ENCODE measurements at regions not wholly inside any gene's neighbourhood (a gene's known extent, or its start where the extent isn't known, plus 50 kb on each side); places are given as distances from the start of the nearest gene placed in this dataset.

GRCh38 chr17:34841467-34841866 lies 119.8 kb downstream of the CCT6B start:
- no peak overlapping the region for H3K4me3 ChIP-seq (ENCODE audit: low read depth, low read length)
- H4K91ac ChIP-seq (ENCODE audit: low read depth, low read length), result no peak overlapping the region
- no peaks in the 10 kb centered on the region for H3K79me1 ChIP-seq (ENCODE audit: low read length)
- H3K23ac ChIP-seq (ENCODE audit: low read length), result no peak overlapping the region
- H3K36me3 ChIP-seq (ENCODE audit: control insufficient read depth in 1 of 2, insufficient read depth in 2 of 2, low read length in 2 of 2), result no peaks in the 10 kb centered on the region
- no peak overlapping the region for H2BK12ac ChIP-seq (ENCODE audit: low read length)
- H2BK120ac ChIP-seq (ENCODE audit: insufficient read depth, low read length, poor library complexity), result no peak overlapping the region
- no peak for DNase-seq
- H3K9me3 ChIP-seq (ENCODE audit: insufficient read depth, low read depth, low read length), result peaks cover 5% of the 10 kb centered on the region
- no peaks in the 10 kb centered on the region for H3K4me1 ChIP-seq (ENCODE audit: control insufficient read depth in 1 of 2, insufficient read depth in 2 of 2, low read length in 2 of 2)
- no peaks in the 10 kb centered on the region for H3K27me3 ChIP-seq (ENCODE audit: insufficient read depth, low read length)
- H4K12ac ChIP-seq (ENCODE audit: low read depth, low read length), result no peak overlapping the region
- H2AK5ac ChIP-seq (ENCODE audit: low read length), result no peak overlapping the region
- H3K9ac ChIP-seq (ENCODE audit: low read length), result no peak overlapping the region
- no peak overlapping the region for H4K8ac ChIP-seq (ENCODE audit: low read depth, low read length)
- no CpG with 5 or more reads among the region's 1 CpG for WGBS (ENCODE audit: extremely low coverage, insufficient coverage, insufficient read length)
- no peak overlapping the region for H3K14ac ChIP-seq (ENCODE audit: low read length)
- no peaks in the 10 kb centered on the region for H3K79me2 ChIP-seq (ENCODE audit: control insufficient read depth, insufficient read depth, low read length, poor library complexity)
- no peak overlapping the region for H3K4ac ChIP-seq (ENCODE audit: low read depth, low read length)
- no peak overlapping the region for H2BK5ac ChIP-seq (ENCODE audit: low read depth, low read length, poor library complexity)
- H3K4me2 ChIP-seq (ENCODE audit: low read length), result no peak overlapping the region
- no peak overlapping the region for H2AFZ ChIP-seq (ENCODE audit: insufficient read depth, low read length, poor library complexity)
- no peak overlapping the region for H3K18ac ChIP-seq (ENCODE audit: low read length)
- no peak overlapping the region for H3K27ac ChIP-seq (ENCODE audit: low read depth, low read length)

GRCh38 chr17:34840750-34841149 lies 120.5 kb downstream of the CCT6B start:
- no peaks in the 10 kb centered on the region for H3K4me1 ChIP-seq (ENCODE audit: control insufficient read depth in 1 of 2, insufficient read depth in 2 of 2, low read length in 2 of 2)
- no peak overlapping the region for H4K91ac ChIP-seq (ENCODE audit: low read depth, low read length)
- H3K27ac ChIP-seq (ENCODE audit: low read depth, low read length), result no peak overlapping the region
- no peak overlapping the region for H3K4me3 ChIP-seq (ENCODE audit: low read depth, low read length)
- H3K9me3 ChIP-seq (ENCODE audit: insufficient read depth, low read depth, low read length), result peaks cover 5% of the 10 kb centered on the region
- no peak overlapping the region for H3K4ac ChIP-seq (ENCODE audit: low read depth, low read length)
- H3K4me2 ChIP-seq (ENCODE audit: low read length), result no peak overlapping the region
- no peaks in the 10 kb centered on the region for H3K27me3 ChIP-seq (ENCODE audit: insufficient read depth, low read length)
- H2BK120ac ChIP-seq (ENCODE audit: insufficient read depth, low read length, poor library complexity), result no peak overlapping the region
- no peaks in the 10 kb centered on the region for H3K79me2 ChIP-seq (ENCODE audit: control insufficient read depth, insufficient read depth, low read length, poor library complexity)
- no peaks in the 10 kb centered on the region for H3K36me3 ChIP-seq (ENCODE audit: control insufficient read depth in 1 of 2, insufficient read depth in 2 of 2, low read length in 2 of 2)
- WGBS (ENCODE audit: extremely low coverage, insufficient coverage, insufficient read length), result no CpG with 5 or more reads among the region's 4 CpGs
- H3K23ac ChIP-seq (ENCODE audit: low read length), result no peak overlapping the region
- no peak overlapping the region for H3K14ac ChIP-seq (ENCODE audit: low read length)
- H2AK5ac ChIP-seq (ENCODE audit: low read length), result no peak overlapping the region
- H4K12ac ChIP-seq (ENCODE audit: low read depth, low read length), result no peak overlapping the region
- no peak overlapping the region for H3K9ac ChIP-seq (ENCODE audit: low read length)
- H4K8ac ChIP-seq (ENCODE audit: low read depth, low read length), result no peak overlapping the region
- H2BK12ac ChIP-seq (ENCODE audit: low read length), result no peak overlapping the region
- DNase-seq, result no peak
- H2BK5ac ChIP-seq (ENCODE audit: low read depth, low read length, poor library complexity), result no peak overlapping the region
- H3K18ac ChIP-seq (ENCODE audit: low read length), result no peak overlapping the region
- no peak overlapping the region for H2AFZ ChIP-seq (ENCODE audit: insufficient read depth, low read length, poor library complexity)
- H3K79me1 ChIP-seq (ENCODE audit: low read length), result no peaks in the 10 kb centered on the region

- no peak overlapping the region for H3K18ac ChIP-seq (ENCODE audit: low read length)
- no peak overlapping the region for H2AK5ac ChIP-seq (ENCODE audit: low read length)
- H3K23ac ChIP-seq (ENCODE audit: low read length), result no peak overlapping the region
- no peak overlapping the region for H2BK120ac ChIP-seq (ENCODE audit: insufficient read depth, low read length, poor library complexity)
- no peak for DNase-seq
- H2BK5ac ChIP-seq (ENCODE audit: low read depth, low read length, poor library complexity), result no peak overlapping the region
- H3K36me3 ChIP-seq (ENCODE audit: control insufficient read depth in 1 of 2, insufficient read depth in 2 of 2, low read length in 2 of 2), result no peaks in the 10 kb centered on the region
- H3K4me3 ChIP-seq (ENCODE audit: low read depth, low read length), result no peak overlapping the region
- H3K79me1 ChIP-seq (ENCODE audit: low read length), result no peaks in the 10 kb centered on the region
- H3K79me2 ChIP-seq (ENCODE audit: control insufficient read depth, insufficient read depth, low read length, poor library complexity), result no peaks in the 10 kb centered on the region
- H3K27ac ChIP-seq (ENCODE audit: low read depth, low read length), result no peak overlapping the region
- no peak overlapping the region for H3K4ac ChIP-seq (ENCODE audit: low read depth, low read length)
- no peak overlapping the region for H4K8ac ChIP-seq (ENCODE audit: low read depth, low read length)
- H3K4me2 ChIP-seq (ENCODE audit: low read length), result no peak overlapping the region
- no peak overlapping the region for H2BK12ac ChIP-seq (ENCODE audit: low read length)
- H3K14ac ChIP-seq (ENCODE audit: low read length), result no peak overlapping the region
- WGBS (ENCODE audit: extremely low coverage, insufficient coverage, insufficient read length), result no CpG with 5 or more reads among the region's 14 CpGs
- peaks cover 4% of the 10 kb centered on the region for H3K9me3 ChIP-seq (ENCODE audit: insufficient read depth, low read depth, low read length)
- H4K91ac ChIP-seq (ENCODE audit: low read depth, low read length), result no peak overlapping the region
- no peak overlapping the region for H3K9ac ChIP-seq (ENCODE audit: low read length)
- no peaks in the 10 kb centered on the region for H3K4me1 ChIP-seq (ENCODE audit: control insufficient read depth in 1 of 2, insufficient read depth in 2 of 2, low read length in 2 of 2)
- no peaks in the 10 kb centered on the region for H3K27me3 ChIP-seq (ENCODE audit: insufficient read depth, low read length)
- no peak overlapping the region for H2AFZ ChIP-seq (ENCODE audit: insufficient read depth, low read length, poor library complexity)
- no peak overlapping the region for H4K12ac ChIP-seq (ENCODE audit: low read depth, low read length)
These were observed 123.3 kb downstream of the CCT6B start for GRCh38 chr17:34837876-34838478.

GRCh38 chr17:34832376-34832775 lies 128.9 kb downstream of the CCT6B start:
- Histone ChIP-seq H3K18ac (ENCODE audit: low read length) (no peak overlapping the region), H2BK12ac (ENCODE audit: low read length) (no peak overlapping the region), H3K23ac (ENCODE audit: low read length) (no peak overlapping the region), H4K8ac (ENCODE audit: low read depth, low read length) (no peak overlapping the region), H2AFZ (ENCODE audit: insufficient read depth, low read length, poor library complexity) (no peak overlapping the region), H3K9me3 (ENCODE audit: insufficient read depth, low read depth, low read length) (peaks cover 1% of the 10 kb centered on the region), H4K12ac (ENCODE audit: low read depth, low read length) (no peak overlapping the region), H3K4me1 (ENCODE audit: control insufficient read depth in 1 of 2, insufficient read depth in 2 of 2, low read length in 2 of 2) (no peaks in the 10 kb centered on the region), H3K79me2 (ENCODE audit: control insufficient read depth, insufficient read depth, low read length, poor library complexity) (no peaks in the 10 kb centered on the region), H3K9ac (ENCODE audit: low read length) (no peak overlapping the region), H3K36me3 (ENCODE audit: control insufficient read depth in 1 of 2, insufficient read depth in 2 of 2, low read length in 2 of 2) (no peaks in the 10 kb centered on the region), H3K14ac (ENCODE audit: low read length) (no peak overlapping the region), H3K4me3 (ENCODE audit: low read depth, low read length) (no peak overlapping the region), H3K4ac (ENCODE audit: low read depth, low read length) (no peak overlapping the region), H4K91ac (ENCODE audit: low read depth, low read length) (no peak overlapping the region), H2AK5ac (ENCODE audit: low read length) (no peak overlapping the region), H3K27ac (ENCODE audit: low read depth, low read length) (no peak overlapping the region), H3K79me1 (ENCODE audit: low read length) (peaks cover 1% of the 10 kb centered on the region), H2BK5ac (ENCODE audit: low read depth, low read length, poor library complexity) (no peak overlapping the region), H2BK120ac (ENCODE audit: insufficient read depth, low read length, poor library complexity) (no peak overlapping the region), H3K27me3 (ENCODE audit: insufficient read depth, low read length) (no peaks in the 10 kb centered on the region), H3K4me2 (ENCODE audit: low read length) (no peak overlapping the region)
- DNase-seq, result no peak
- WGBS (ENCODE audit: extremely low coverage, insufficient coverage, insufficient read length), result no CpG with 5 or more reads among the region's 4 CpGs

Measured in trophoblast cell (in vitro differentiated cells and primary cell).